Gastrocnemius medialis (tissue), 4 donors: ENCODE measurements at regions not wholly inside any gene's neighbourhood (a gene's known extent, or its start where the extent isn't known, plus 50 kb on each side); places are given as distances from the start of the nearest gene placed in this dataset.

Experiments
- ATAC-seq, 2 donors: fragments of 150-250 bp; one replicate each; pipeline ENCODE4 v1.9.1; 2016
- DNase-seq, 2 donors: peaks; one replicate each; pipeline ENCODE4 v3.0.0-alpha.2; 2019
- H3K27ac ChIP-seq, 4 donors: fragments of 200-600 bp; sonication (generic); 1 replicate in 1 of 4; 2 replicates in 3 of 4; pipeline ENCODE4 v1.5.1; 2016 to 2018; ENCODE audit warnings: mild to moderate bottlenecking in 2 of 4, moderate library complexity in 1 of 4
- H3K27me3 ChIP-seq, 3 donors: fragments of 200-600 bp; sonication (generic) in 2 of 3; 1 replicate in 1 of 3; 2 replicates in 2 of 3; pipeline versions ENCODE4 v1.5.1 to v1.6.0; 2016 to 2019; ENCODE audit warnings: mild to moderate bottlenecking in 1 of 3, moderate library complexity in 1 of 3
- H3K36me3 ChIP-seq, 2 donors: fragments of 200-600 bp; sonication (generic) in 1 of 2; one replicate each; pipeline ENCODE4 v1.5.1; 2017 to 2018
- H3K4me1 ChIP-seq, 2 donors: fragments of 200-600 bp; sonication (generic) in 1 of 2; one replicate each; pipeline ENCODE4 v1.5.1; 2016 to 2017; ENCODE audit warnings: mild to moderate bottlenecking in 2 of 2
- H3K4me3 ChIP-seq, 4 donors: fragments of 200-600 bp; sonication (generic) in 3 of 4; 1 replicate in 1 of 4; 2 replicates in 3 of 4; pipeline ENCODE4 v1.5.1; 2016 to 2019; ENCODE audit warnings: mild to moderate bottlenecking in 2 of 4
- H3K9me3 ChIP-seq, 3 donors: fragments of 200-600 bp; sonication (generic) in 2 of 3; 1 replicate in 1 of 3; 2 replicates in 2 of 3; pipeline ENCODE4 v1.5.1; 2016 to 2019
- CTCF ChIP-seq, 5 experiments: fragments of 450-650 bp in 3 of 5; fragments of 200-600 bp in 2 of 5; sonication (generic) in 2 of 5; IDR thresholded peaks in 4 of 5; conservative IDR thresholded peaks in 1 of 5; 1 replicate in 4 of 5; 2 replicates in 1 of 5; pipeline ENCODE4 v1.5.1; 2016 to 2019; ENCODE audit warnings: antibody characterized with exemption in 5 of 5, mild to moderate bottlenecking in 3 of 5, moderate library complexity in 3 of 5
- POLR2A ChIP-seq, 2 donors: fragments of 450-650 bp; IDR thresholded peaks; one replicate each; pipeline ENCODE4 v1.6.1; 2017; ENCODE audit warnings: antibody characterized with exemption in 2 of 2, mild to moderate bottlenecking in 2 of 2, moderate library complexity in 2 of 2
- in situ Hi-C, 4 donors: fragments of 200-750 bp; cut with MboI; loops; one replicate each; pipeline versions ENCODE4 v1.15.0 to v1.8.0; 2017; ENCODE audit warnings: low sequenced_read_pairs in 4 of 4
- intact Hi-C: fragments of 100-400 bp; cut with DNase I; formaldehyde crosslinking; loops from one replicate; pipeline ENCODE4 v1.15.1; 2023; ENCODE audit warnings: low total_unique reads

- H3K27me3 ChIP-seq, result no peaks in the 10 kb centered on the region
- no peaks in the 10 kb centered on the region for H3K36me3 ChIP-seq
- H3K9me3 ChIP-seq, result no peaks in the 10 kb centered on the region
- ATAC-seq (no peak), DNase-seq (no peak)
- no peak overlapping the region for H3K27ac ChIP-seq
- no peak overlapping the region for H3K4me3 ChIP-seq
- intact Hi-C loops (no loop called here), in situ Hi-C loops (no loop called here)
- TF ChIP-seq CTCF (IDR thresholded peaks at IDR 0.05 in 4 of 5, conservative IDR thresholded peaks at IDR 0.05 in 1 of 5) (no peak), POLR2A (IDR thresholded peaks at IDR 0.05) (no peak)
- no peaks in the 10 kb centered on the region for H3K4me1 ChIP-seq
Observed at GRCh38 chr3:157999246-157999645, 107.0 kb downstream of the SHOX2 start.

GRCh38 chr3:157982359-157982758 lies 123.9 kb downstream of the SHOX2 start:
- H3K27me3 ChIP-seq, result no peaks in the 10 kb centered on the region
- H3K4me3 ChIP-seq, result no peak overlapping the region
- in situ Hi-C loops, result no loop called here
- intact Hi-C loops, result no loop called here
- DNase-seq (no peak), ATAC-seq (no peak)
- H3K36me3 ChIP-seq, result no peaks in the 10 kb centered on the region
- no peaks in the 10 kb centered on the region for H3K4me1 ChIP-seq
- no peaks in the 10 kb centered on the region for H3K9me3 ChIP-seq
- H3K27ac ChIP-seq, result no peak overlapping the region
- TF ChIP-seq CTCF (IDR thresholded peaks at IDR 0.05 in 4 of 5, conservative IDR thresholded peaks at IDR 0.05 in 1 of 5) (no peak), POLR2A (IDR thresholded peaks at IDR 0.05) (no peak)

GRCh38 chr3:157981819-157982218 lies 124.4 kb downstream of the SHOX2 start:
- H3K27me3 ChIP-seq, result no peaks in the 10 kb centered on the region
- DNase-seq, result no peak
- no peak overlapping the region for H3K27ac ChIP-seq
- in situ Hi-C loops (no loop called here), intact Hi-C loops (no loop called here)
- H3K4me3 ChIP-seq, result no peak overlapping the region
- ATAC-seq, result no peak
- TF ChIP-seq CTCF (IDR thresholded peaks at IDR 0.05 in 4 of 5, conservative IDR thresholded peaks at IDR 0.05 in 1 of 5) (no peak), POLR2A (IDR thresholded peaks at IDR 0.05) (no peak)
- no peaks in the 10 kb centered on the region for H3K4me1 ChIP-seq
- H3K36me3 ChIP-seq, result no peaks in the 10 kb centered on the region
- H3K9me3 ChIP-seq, result no peaks in the 10 kb centered on the region

GRCh38 chr3:157979022-157979421 lies 127.2 kb downstream of the SHOX2 start:
- in situ Hi-C loops, result no loop called here
- ATAC-seq, result no peak
- no peak for DNase-seq
- Histone ChIP-seq H3K9me3 (no peaks in the 10 kb centered on the region), H3K27ac (no peak overlapping the region), H3K36me3 (no peaks in the 10 kb centered on the region), H3K4me3 (no peak overlapping the region), H3K27me3 (no peaks in the 10 kb centered on the region), H3K4me1 (no peaks in the 10 kb centered on the region)
- intact Hi-C loops, result no loop called here
- TF ChIP-seq POLR2A (IDR thresholded peaks at IDR 0.05) (no peak), CTCF (IDR thresholded peaks at IDR 0.05 in 4 of 5, conservative IDR thresholded peaks at IDR 0.05 in 1 of 5) (no peak)

GRCh38 chr3:157961665-157962064 lies 144.6 kb downstream of the SHOX2 start:
- Histone ChIP-seq H3K36me3 (no peaks in the 10 kb centered on the region), H3K4me1 (no peaks in the 10 kb centered on the region), H3K27ac (no peak overlapping the region), H3K9me3 (no peaks in the 10 kb centered on the region), H3K4me3 (no peak overlapping the region), H3K27me3 (no peaks in the 10 kb centered on the region)
- DNase-seq (no peak), ATAC-seq (no peak)
- in situ Hi-C loops, result no loop called here
- intact Hi-C loops, result no loop called here
- TF ChIP-seq CTCF (IDR thresholded peaks at IDR 0.05 in 4 of 5, conservative IDR thresholded peaks at IDR 0.05 in 1 of 5) (no peak), POLR2A (IDR thresholded peaks at IDR 0.05) (no peak)
